SK-N-SH (cell line): ENCODE measurements at regions not wholly inside any gene's neighbourhood (a gene's known extent, or its start where the extent isn't known, plus 50 kb on each side); places are given as distances from the start of the nearest gene placed in this dataset.

ENCODE experiments used
- JUND ChIP-seq: IDR thresholded peaks from 2 replicates; pipeline ENCODE4 v1.4.0; 2012
- POLR2AphosphoS5 ChIP-seq: IDR thresholded peaks from 2 replicates; pipeline ENCODE4 v1.6.1; 2012; ENCODE audit warnings: low read depth, low read length
- RFX5 ChIP-seq: IDR thresholded peaks from 2 replicates; pipeline ENCODE4 v1.6.1; 2012; ENCODE audit warnings: mild to moderate bottlenecking, improper control_type of control experiment, low read length

GRCh38 chr11:38687008-38687407 is 2089.0 kb upstream of the RAG2 start:
- no peak for TF ChIP-seq POLR2AphosphoS5
- TF ChIP-seq JUND, result no peak
- no peak for TF ChIP-seq RFX5
